ENCODE measurements at regions not wholly inside any gene's neighbourhood (a gene's known extent, or its start where the extent isn't known, plus 50 kb on each side); places are given as distances from the start of the nearest gene placed in this dataset.

DNA sequence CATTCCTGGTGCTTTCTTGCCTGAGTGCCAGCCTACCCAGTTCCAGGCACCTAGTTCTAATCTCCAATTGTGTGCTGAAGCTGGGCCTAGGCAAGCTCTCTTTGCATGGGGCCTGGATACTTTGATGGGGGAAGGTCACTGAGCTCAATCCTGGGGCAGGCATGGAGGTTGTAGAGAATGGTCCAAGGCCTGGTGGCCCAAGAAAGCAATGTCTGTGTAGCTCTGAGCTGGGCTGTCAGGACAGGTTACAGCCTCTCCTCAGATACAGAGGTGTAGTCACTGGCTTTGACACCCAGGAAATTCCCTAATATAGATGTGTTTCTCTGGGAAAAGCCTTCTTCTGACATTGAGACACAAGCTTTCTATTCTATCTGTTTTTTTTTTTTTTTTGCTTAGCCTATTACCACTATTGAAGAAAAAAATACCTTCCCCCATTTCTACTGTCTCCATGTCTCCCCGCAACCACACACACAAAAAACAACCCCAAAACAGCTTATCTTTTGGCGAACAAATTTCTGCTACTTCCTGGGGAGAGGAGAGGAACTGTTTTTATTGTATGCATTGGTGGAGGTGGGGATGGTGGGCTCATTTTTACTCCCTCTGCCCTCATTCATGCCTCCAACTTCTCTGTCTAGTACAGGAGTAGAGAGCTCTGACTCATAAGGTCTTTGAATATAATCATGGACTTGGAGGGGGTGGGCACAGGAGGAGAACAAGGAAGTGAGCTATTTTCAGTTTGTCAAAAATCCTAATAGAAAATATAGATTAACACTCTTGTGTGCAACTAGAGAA, 66.7 kb upstream of the DHX15 start:
- H3K4me2 ChIP-seq (ENCODE audit: low read depth, low read length), result no peak overlapping the region
- H3K9me3 ChIP-seq (replicated peaks; ENCODE audit: insufficient read depth, low read length), result no peaks in the 10 kb centered on the region
- H3K9ac ChIP-seq (ENCODE audit: low read length), result no peak overlapping the region
- TF ChIP-seq, protein P1, sequence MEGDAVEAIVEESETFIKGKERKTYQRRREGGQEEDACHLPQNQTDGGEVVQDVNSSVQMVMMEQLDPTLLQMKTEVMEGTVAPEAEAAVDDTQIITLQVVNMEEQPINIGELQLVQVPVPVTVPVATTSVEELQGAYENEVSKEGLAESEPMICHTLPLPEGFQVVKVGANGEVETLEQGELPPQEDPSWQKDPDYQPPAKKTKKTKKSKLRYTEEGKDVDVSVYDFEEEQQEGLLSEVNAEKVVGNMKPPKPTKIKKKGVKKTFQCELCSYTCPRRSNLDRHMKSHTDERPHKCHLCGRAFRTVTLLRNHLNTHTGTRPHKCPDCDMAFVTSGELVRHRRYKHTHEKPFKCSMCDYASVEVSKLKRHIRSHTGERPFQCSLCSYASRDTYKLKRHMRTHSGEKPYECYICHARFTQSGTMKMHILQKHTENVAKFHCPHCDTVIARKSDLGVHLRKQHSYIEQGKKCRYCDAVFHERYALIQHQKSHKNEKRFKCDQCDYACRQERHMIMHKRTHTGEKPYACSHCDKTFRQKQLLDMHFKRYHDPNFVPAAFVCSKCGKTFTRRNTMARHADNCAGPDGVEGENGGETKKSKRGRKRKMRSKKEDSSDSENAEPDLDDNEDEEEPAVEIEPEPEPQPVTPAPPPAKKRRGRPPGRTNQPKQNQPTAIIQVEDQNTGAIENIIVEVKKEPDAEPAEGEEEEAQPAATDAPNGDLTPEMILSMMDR (IDR thresholded peaks at IDR 0.05; ENCODE audit: low read length), result no peak
- TF ChIP-seq EZH2 (optimal IDR thresholded peaks at IDR 0.05; ENCODE audit: low read depth, low read length) (no peak), EZH2phosphoT487 (IDR thresholded peaks at IDR 0.05; ENCODE audit: low read length) (no peak)
- H3K9me2 ChIP-seq (replicated peaks; ENCODE audit: insufficient read depth, low read length), result no peaks in the 10 kb centered on the region
- no peaks in the 10 kb centered on the region for H3K36me3 ChIP-seq (replicated peaks; ENCODE audit: insufficient read depth, low read length)
- no peak overlapping the region for H3K27ac ChIP-seq (ENCODE audit: low read length)
- H3K27me3 ChIP-seq (replicated peaks; ENCODE audit: insufficient read depth, low read length), result no peaks in the 10 kb centered on the region
- no peak for DNase-seq
- H3K79me2 ChIP-seq (ENCODE audit: low read length), result no peaks in the 10 kb centered on the region
- H2AFZ ChIP-seq (ENCODE audit: low read length), result no peak overlapping the region
- no peaks in the 10 kb centered on the region for H3F3A ChIP-seq (ENCODE audit: insufficient read depth, low read length)
- no peaks in the 10 kb centered on the region for H3K4me1 ChIP-seq (ENCODE audit: low read length)
- H4K20me1 ChIP-seq (ENCODE audit: insufficient read depth, low read length), result no peaks in the 10 kb centered on the region
- no peak overlapping the region for H3K4me3 ChIP-seq (ENCODE audit: low read length)

DNA sequence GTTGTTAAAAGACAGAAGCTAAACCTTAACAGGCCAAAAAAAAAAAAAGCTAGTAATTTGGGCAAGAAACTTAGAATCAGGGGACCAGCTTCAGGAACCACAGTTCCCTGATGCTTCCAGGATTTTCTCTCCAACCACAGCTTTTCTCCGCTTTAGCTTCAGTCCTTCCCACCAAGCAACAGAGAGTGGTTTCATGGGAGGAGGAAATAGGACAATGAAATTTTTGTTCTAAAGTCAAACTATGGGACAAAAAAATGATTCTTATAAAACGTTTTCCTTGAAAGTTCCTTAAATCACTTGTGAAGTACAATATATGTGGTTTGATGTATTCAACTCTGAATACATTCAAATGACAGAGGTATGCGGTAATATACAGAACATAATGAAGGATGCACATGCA, 71.0 kb upstream of the DHX15 start:
- no peaks in the 10 kb centered on the region for H3K79me2 ChIP-seq (ENCODE audit: low read length)
- no peaks in the 10 kb centered on the region for H3K9me2 ChIP-seq (replicated peaks; ENCODE audit: insufficient read depth, low read length)
- H2AFZ ChIP-seq (ENCODE audit: low read length), result no peak overlapping the region
- H3K9me3 ChIP-seq (replicated peaks; ENCODE audit: insufficient read depth, low read length), result no peaks in the 10 kb centered on the region
- H3K4me2 ChIP-seq (ENCODE audit: low read depth, low read length), result no peak overlapping the region
- DNase-seq, result no peak
- H3K27me3 ChIP-seq (replicated peaks; ENCODE audit: insufficient read depth, low read length), result no peaks in the 10 kb centered on the region
- H3K27ac ChIP-seq (ENCODE audit: low read length), result no peak overlapping the region
- no peak for TF ChIP-seq EZH2 (optimal IDR thresholded peaks at IDR 0.05; ENCODE audit: low read depth, low read length)
- TF ChIP-seq, protein P1 (IDR thresholded peaks at IDR 0.05; ENCODE audit: low read length), result no peak
- TF ChIP-seq EZH2phosphoT487 (IDR thresholded peaks at IDR 0.05; ENCODE audit: low read length), result no peak
- H3K4me1 ChIP-seq (ENCODE audit: low read length), result no peaks in the 10 kb centered on the region
- H3F3A ChIP-seq (ENCODE audit: insufficient read depth, low read length), result no peaks in the 10 kb centered on the region
- H3K4me3 ChIP-seq (ENCODE audit: low read length), result no peak overlapping the region
- no peaks in the 10 kb centered on the region for H4K20me1 ChIP-seq (ENCODE audit: insufficient read depth, low read length)
- no peaks in the 10 kb centered on the region for H3K36me3 ChIP-seq (replicated peaks; ENCODE audit: insufficient read depth, low read length)
- H3K9ac ChIP-seq (ENCODE audit: low read length), result no peak overlapping the region

DNA sequence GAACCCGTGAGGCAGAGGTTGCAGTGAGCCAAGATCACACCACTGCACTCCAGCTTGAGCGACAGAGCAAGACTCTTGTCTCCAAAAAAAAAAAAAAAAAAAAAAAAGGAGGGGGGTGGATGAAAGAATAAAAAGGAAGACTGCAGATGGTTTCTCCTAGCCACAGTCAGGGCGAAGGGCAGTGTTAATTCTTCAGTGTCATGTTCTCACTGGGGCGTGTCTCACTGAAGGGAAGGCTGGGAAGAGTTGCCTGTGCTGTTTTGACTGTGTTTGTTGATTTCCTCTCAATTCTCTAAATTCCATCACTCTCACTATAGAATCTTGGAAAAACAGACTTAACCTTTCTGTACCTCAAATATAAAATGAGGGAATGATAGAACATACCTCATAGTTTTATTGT, 71.6 kb upstream of the DHX15 start:
- H3K9ac ChIP-seq (ENCODE audit: low read length), result no peak overlapping the region
- no peaks in the 10 kb centered on the region for H3K4me1 ChIP-seq (ENCODE audit: low read length)
- no peak overlapping the region for H3K4me2 ChIP-seq (ENCODE audit: low read depth, low read length)

More for the DNA sequence above, 71.6 kb upstream of the DHX15 start:
- Histone ChIP-seq H3K79me2 (ENCODE audit: low read length) (no peaks in the 10 kb centered on the region), H3K27ac (ENCODE audit: low read length) (no peak overlapping the region), H3K27me3 (replicated peaks; ENCODE audit: insufficient read depth, low read length) (no peaks in the 10 kb centered on the region), H3K4me3 (ENCODE audit: low read length) (no peak overlapping the region), H4K20me1 (ENCODE audit: insufficient read depth, low read length) (no peaks in the 10 kb centered on the region), H2AFZ (ENCODE audit: low read length) (no peak overlapping the region), H3K9me3 (replicated peaks; ENCODE audit: insufficient read depth, low read length) (no peaks in the 10 kb centered on the region), H3K9me2 (replicated peaks; ENCODE audit: insufficient read depth, low read length) (no peaks in the 10 kb centered on the region), H3F3A (ENCODE audit: insufficient read depth, low read length) (no peaks in the 10 kb centered on the region), H3K36me3 (replicated peaks; ENCODE audit: insufficient read depth, low read length) (no peaks in the 10 kb centered on the region)
- no peak for DNase-seq
- TF ChIP-seq EZH2 (optimal IDR thresholded peaks at IDR 0.05; ENCODE audit: low read depth, low read length), result no peak
- TF ChIP-seq, protein P1 (IDR thresholded peaks at IDR 0.05; ENCODE audit: low read length), result no peak
- TF ChIP-seq EZH2phosphoT487 (IDR thresholded peaks at IDR 0.05; ENCODE audit: low read length), result no peak
